Thyroid gland (tissue), 4 donors: ENCODE measurements at regions not wholly inside any gene's neighbourhood (a gene's known extent, or its start where the extent isn't known, plus 50 kb on each side); places are given as distances from the start of the nearest gene placed in this dataset.

Experiments used
- CTCF ChIP-seq, 6 experiments: fragments of 200-600 bp in 3 of 6; fragments of 450-650 bp in 3 of 6; sonication (generic) in 3 of 6; IDR thresholded peaks; one replicate each; pipeline ENCODE4 v1.5.1; 2016 to 2019; ENCODE audit warnings: antibody characterized with exemption in 6 of 6, mild to moderate bottlenecking in 2 of 6, inconsistent platforms in 1 of 6, moderate library complexity in 1 of 6
- POLR2A ChIP-seq, 2 donors: fragments of 450-650 bp; IDR thresholded peaks; one replicate each; pipeline ENCODE4 v1.6.1; 2017; ENCODE audit warnings: antibody characterized with exemption in 2 of 2, mild to moderate bottlenecking in 2 of 2, moderate library complexity in 1 of 2

DNA sequence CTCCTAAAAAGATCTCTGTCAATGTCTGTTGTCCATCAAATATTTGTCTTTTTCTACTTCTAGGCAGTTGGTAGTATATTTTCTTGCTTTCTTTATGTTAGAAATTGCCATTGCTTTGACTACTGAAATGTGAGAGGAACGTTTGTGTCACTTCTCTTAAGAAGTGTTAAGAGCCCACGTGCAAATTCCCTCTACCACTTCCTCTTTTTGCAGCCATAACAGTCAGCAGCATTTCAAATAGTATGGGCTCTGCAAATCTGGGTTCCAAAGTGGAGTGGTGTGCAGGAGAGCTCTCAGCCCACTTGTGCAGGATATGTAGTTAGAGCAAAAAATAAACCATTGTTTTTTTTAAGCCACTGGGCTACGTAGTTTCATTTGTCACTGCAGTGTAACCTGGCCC lies 314.0 kb downstream of the MEIS1 start:
- TF ChIP-seq CTCF (IDR thresholded peaks at IDR 0.05) = no peak
- no peak for TF ChIP-seq POLR2A (IDR thresholded peaks at IDR 0.05)
